GM21576 (cell line): ENCODE measurements at regions not wholly inside any gene's neighbourhood (a gene's known extent, or its start where the extent isn't known, plus 50 kb on each side); places are given as distances from the start of the nearest gene placed in this dataset.
"Not testable (repeated sequence)": the region's sequence is repeated elsewhere in the genome, so short reads cannot be mapped to it uniquely, and the experiment has no call there.

Source experiments
- ATAC-seq: cut with Tn5 transposase; IDR thresholded peaks from one replicate; pipeline ENCODE4 v1.9.1; 2021; ENCODE audit warnings: mild to moderate bottlenecking, moderate library complexity; ENCODE audit not compliant: unreplicated experiment

DNA sequence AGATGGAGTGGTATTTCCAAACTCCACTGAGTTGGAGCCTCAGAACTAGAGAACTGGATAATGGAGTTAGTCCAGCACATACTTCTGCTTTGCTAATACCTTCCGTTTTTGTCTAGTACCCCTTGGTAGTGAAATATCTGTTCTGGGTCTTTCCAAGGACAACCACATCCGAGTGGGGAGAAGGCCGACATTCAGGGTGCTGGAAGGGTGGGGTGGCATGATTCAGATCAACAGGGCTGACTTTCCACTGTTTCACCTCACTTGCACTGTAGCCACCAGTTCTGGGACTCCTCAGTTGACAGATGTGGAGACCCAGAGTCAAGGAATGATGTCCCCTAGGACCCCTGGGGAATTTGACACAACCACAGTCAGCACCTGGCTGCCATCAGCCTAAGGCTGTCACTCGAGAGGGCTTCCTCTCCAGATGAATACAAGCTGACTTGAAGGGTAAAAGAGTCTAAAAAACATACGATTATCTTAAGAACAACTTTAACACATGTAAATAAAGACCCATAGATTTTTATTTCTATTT lies 84.8 kb upstream of the HNF1B start:
- no peak for ATAC-seq

DNA sequence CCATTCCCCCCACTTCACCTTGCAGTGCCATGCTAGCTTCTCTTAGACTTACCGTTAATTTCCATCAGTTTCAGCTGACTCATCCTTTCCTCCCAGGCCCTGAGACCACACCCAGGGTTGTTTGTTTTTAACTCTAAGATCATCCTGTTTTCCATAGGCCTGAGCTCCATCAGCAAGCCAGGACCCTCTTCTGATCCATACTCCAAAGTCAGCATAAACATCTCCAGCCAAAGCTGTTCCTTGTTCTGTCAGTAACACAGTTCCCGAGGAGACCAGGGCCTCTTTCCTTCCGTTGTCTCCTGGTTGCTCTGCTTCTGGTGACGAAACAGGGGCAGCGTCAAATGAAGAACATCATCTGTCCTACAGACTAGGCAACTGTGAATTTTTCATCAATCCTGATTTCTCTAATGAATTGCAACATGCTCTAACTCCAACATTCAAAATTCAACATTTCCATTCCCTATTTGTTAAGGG lies 83.8 kb upstream of the HNF1B start:
- ATAC-seq, result no peak

DNA sequence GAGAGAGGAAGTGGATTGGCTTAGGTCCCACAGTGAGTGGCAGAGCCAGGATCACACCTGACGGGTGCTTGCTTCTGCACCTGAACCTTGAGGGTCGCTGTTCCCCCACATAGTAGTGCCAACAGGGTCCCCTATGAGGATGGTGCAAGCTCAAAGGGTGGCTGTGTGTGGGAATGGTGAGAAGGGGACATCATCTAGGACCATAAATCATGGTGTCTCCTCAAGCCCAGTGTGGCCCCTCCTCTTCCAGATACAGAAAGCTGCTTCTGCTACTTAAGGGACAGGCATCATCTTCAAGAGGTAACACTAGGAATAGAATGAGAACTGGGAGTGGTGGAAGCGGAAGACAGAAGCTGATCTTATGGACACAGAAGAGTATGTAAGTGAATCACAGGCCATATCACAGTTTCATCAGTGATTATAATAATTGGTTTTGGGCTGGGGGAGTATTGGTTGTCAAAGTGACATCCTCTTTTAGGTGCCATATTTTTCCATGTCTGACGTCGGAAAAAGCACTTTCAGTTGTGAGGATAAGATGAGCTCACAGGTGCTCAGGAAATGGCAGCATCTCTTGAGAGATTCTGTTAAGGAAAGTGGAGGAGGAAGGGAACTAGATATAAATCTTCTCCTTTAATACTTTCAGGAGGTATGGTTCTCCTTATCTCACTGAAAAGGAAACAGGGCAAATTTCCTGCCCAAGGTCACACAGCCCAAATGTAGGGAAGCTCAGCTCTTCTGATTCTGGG lies 83.2 kb upstream of the HNF1B start:
- ATAC-seq, result no peak

DNA sequence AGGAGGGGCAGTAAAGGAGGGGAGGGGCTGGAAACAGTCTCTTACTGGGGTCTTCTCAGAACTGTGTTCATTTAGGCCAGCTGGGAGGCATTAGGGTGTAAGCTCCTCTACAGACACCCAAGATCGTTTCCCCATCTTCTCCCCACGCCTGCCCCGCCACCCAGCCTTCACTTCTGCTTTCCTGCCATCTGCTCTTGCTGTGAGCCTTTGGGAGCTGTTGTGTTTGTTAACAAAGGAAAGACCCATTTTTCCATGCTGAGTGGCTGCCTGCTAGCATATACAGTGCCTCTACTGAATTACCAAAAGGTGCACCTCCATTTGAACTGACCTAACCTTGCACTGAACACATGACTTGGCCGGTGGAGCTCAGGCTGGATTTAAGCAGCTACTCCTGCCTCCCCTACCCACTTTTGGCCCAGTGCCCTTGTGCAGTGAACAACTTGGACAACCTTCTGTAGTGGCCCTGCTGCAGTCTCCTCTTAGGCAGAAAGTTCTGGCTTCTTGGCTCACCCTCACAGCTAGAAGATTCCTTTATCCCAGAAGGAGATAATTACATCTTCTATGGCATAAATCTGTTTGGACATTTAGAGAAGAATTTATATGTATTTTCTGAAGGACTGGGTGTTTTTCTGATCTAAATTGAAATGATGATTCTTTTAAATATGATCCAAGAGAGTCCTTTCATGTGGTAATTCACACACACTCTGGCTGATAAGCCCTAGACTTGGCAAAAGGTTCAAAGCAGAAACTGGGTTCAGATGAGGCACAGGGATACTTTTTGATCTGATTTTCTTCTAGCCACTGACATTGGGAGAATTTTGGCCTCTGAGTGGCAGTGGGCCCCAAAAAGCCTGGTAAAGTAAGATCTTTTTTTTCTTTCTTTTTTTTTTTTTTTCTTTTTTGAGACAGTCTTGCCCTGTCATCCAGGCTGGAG lies 81.9 kb upstream of the HNF1B start:
- ATAC-seq, result no peak

DNA sequence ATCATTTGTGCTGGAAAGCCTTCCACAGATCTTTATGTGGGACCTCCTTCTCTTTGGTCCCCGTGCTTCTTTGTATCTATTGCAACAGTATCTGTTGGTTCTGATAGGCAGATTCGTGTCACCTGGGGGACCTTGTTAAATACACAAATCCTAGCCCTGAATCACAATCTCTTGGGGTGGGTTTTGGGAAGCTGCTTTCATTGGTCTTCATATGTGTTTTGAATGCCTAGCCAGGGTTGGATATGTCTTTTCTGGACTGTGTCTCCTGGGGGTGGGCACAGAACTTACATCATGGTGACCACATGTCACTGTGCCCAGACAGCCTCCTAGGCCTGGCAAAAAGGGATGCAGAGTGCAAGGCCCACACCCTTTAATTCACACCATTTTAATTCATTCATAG lies 81.0 kb upstream of the HNF1B start:
- ATAC-seq, result no peak

DNA sequence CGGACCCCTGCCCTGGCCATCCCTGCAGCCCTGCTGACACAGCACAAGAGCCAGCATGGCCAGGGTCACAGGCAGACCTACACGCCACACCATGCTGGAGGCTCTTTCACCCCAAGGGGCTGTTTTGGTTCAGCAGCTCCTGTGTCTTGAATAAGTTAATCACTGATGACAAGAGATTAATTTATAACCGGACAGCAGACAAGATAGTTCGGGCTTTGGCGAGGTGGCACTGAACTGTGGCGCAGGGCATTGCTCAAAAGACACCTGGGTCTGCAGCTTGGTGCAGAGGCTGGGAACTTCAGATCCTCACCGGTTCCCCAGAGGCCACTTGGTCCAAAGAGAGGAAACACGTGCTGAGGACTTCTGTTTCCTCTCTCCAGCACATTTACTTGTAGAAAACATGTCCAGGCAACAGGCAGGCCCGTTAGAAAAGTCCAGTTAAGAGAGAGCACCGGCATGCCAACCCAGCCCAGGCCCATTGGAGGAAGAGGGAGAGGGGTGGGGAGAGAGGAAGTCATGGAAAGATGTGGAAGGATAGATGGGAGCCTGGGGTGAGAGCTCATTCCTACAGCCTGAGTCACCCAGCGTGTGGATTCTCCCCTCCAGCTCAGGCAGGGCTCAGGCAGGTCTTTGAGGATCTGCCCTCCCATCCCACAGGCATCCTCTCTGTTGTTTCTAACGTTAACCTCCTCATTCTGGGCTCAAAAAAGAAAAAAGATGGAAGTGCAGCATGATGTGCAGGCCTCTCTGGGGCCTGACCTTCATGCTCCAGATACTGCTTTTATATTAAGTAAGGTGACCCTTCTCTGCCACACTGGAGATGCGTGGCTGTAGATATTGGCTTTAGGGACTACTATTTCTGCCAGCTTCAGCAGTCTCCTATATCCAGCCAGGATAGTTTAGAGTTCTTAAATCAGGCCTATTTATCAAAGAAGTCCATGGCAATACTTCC lies 80.0 kb upstream of the HNF1B start:
- ATAC-seq, result no peak

DNA sequence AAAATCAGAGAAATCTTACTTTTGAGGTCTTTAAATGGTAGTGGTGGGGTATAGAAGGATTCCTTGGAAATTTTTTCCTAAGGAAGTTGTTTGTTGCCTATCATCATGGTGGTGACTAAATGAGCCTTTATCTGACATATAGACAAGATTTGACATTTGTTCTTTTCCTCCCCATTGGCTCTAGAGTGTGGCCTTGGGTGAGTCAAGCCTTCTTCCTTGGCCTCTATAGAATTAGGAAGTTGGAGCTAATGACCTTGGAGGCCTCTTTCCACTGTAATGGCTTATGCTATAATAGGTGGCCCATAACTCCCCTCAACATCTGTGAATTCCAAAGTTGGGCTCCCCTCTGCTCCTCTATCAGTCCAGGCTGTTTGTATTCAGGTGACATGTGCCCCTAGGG lies 79.1 kb upstream of the HNF1B start:
- no peak for ATAC-seq

DNA sequence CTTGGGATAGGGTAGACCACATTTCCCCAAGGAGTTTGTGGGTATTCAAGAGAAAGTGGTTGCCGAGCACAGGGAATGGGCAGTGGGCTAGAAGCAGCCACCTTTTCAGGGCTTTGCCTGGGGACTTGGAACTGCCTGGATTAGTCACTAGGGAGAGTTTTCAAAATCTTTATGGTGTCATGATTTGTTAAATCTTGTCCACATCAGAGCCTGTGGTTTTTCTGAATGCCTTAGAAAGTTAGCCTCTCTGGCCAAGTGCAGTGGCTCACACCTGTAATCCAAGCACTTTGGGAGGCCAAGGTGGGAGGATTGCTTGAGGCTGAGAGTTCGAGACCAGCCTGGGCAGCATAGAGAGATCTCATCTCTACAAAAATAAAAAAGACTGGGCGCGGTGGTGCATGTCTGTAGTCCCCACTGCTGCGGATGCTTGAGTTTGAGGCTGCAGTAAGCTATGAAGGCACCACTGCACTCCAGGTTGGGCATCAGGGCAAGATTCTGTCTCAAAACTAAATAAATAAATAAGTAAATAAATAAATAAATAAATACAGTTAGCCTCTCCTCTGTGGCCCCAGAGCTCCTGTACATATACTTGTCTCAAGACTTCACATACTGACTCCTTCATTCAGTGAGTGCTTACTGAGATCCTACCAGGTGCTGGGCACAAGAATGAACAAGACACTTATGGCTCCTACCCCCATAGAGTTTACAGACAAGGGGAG lies 76.3 kb upstream of the HNF1B start:
- ATAC-seq, result no peak

DNA sequence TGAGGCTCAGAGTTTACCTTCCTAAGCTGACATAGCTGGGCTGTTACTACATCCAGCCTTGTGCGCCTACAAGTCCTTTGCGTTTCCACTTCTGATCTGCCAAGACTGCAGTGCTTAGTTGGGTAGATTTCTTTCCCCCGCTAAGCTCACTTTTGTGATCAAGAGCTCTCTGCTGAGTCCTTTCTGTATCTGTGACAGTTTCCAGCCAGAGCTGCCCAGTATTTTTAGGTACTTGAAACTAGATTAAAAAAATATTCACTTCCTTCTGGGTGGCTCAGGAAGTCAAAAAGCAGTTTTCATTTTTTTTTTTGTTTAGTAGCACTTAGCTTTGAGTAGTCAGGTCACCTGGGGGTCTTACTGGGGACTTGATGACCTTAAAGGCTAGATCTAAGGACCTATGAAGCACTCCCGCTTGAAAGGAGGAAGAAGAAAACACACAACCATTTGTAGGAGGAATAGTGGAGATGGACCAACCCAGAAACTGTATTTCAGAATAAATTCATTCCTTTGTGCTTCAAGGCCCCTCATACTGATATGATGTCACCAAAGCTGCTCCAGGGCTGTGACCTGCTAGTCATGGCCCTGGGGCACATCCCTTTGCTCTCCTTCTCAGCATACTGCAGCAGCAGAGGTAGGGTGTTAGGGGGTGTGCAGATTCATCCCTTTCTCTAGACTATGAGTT lies 75.6 kb upstream of the HNF1B start:
- ATAC-seq, result peak; percentile 44

DNA sequence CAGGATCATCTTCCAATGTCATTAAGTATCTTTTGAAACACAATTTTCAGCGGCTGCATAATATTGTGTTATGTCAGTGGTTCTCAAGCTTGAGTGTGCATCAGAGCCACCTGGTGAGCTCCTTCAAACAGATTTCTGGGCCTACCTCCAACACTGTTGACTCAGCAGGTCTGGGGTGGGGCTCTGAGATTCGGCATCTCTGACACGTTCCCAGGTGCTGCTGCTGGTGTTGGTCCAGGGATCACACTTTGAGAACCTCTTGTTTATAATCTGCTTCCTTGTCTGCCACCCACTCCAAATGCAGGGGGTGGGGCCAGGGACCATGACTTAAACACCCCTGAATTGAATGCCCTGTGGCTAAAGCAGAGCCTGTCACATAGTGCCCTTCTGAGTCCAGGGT lies 73.8 kb upstream of the HNF1B start:
- no peak for ATAC-seq

DNA sequence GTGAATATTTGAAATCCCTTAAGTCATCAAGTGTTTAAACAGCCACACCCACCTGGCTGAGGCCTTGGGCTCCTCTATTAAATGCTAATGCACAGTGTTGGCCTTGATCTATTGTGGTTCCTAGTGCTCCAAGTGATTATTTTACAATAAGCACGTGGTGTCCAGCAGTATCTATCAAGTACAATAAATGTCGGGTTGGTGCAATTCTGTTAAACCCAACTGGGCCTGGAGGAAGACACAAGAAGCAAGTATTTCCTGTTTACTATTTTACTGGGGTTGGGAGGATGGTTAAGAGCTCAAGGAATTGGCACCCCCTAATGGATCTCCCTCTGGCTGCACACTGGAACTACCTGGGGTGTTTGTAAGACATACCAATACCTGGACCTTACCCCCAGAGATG lies 72.1 kb upstream of the HNF1B start:
- ATAC-seq, result no peak

DNA sequence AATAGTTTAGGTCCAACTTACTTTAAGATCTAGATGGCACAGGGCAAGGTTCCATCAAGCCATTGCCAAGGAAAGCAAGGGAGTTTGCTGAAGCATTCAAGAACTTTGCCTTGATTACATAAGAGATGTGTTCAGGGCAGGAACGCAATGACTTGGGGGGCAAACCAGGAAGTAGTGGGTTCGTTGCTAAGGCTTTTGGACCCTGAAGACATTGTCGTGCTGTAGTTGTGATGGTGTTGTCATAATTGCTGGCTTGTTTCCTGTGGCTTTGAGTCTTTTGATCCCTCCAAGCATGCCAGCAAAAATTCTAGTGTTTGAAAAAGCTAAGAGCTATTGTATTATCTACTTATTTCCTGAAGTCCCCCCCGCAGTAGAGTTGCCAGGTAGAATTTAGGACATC lies 70.7 kb upstream of the HNF1B start:
- no peak for ATAC-seq

DNA sequence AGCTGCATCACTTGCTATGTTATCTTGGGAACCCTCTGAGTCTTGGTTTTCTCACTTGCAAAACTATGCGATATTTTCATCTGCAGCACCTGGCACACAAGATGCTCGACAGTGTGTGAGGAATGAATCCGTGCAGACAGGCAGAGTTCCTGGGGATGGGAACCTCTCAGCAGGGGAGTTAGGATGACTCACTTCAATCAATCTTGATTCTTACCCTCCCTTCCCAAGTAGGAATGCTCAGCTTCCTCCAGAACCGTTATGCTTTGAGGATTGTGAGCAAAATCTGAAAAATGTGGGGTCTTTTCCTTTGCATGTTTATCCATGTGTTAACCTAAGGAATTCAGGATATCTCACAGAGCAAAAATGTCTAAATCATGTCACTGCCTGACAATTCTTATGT lies 68.9 kb upstream of the HNF1B start:
- no peak for ATAC-seq

DNA sequence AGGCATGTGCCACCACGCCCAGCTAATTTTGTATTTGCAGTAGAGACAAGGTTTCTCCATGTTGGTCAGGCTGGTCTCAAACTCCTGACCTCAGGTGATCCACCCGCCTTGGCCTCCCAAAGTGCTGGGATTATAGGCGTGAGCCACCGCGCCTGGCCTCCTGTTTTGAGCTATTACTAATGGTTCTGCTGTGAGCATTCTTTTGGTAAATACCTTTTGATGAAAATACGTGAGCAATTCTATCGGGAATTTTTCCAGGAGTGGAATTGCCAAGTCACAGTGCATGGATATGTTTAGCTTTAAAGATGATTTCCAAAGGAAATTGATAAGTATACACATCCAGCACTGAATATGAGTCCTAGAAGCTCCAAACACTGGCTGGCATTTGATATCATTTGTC lies 64.0 kb upstream of the HNF1B start:
- ATAC-seq, result not testable (repeated sequence)

DNA sequence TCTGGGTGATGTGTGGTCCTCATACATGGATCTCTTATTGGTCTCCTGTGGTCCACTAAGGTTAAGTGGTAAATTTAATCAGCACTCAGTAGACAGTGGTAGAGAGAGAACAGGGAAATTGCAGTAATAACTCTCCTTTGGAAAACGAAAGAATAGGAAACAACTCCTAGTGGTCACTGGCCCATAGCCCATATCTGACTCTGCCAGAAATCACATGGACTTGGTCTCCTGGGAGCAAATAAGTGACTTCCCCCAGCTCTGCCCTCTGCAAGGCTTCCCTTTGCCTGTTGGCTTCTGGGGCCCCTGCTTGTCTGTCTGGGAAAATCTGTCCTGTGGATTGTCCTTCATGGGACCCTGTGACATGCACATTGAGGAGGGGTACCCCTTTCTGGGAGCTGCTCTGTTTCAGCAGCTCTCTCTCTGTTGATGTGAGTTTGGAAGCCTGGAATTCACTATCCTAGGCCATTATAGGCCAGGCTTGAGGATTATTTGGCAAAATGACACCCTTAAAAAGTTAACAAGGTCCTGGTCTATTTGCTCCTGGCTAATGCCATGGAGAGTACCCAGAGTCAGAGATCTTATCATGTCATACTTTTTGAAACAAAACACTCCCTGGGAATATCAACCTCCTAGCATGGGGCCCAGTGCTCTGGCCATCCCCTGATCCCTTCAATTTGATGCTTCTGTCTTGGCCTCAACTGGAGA lies 58.0 kb upstream of the HNF1B start:
- ATAC-seq, result no peak

DNA sequence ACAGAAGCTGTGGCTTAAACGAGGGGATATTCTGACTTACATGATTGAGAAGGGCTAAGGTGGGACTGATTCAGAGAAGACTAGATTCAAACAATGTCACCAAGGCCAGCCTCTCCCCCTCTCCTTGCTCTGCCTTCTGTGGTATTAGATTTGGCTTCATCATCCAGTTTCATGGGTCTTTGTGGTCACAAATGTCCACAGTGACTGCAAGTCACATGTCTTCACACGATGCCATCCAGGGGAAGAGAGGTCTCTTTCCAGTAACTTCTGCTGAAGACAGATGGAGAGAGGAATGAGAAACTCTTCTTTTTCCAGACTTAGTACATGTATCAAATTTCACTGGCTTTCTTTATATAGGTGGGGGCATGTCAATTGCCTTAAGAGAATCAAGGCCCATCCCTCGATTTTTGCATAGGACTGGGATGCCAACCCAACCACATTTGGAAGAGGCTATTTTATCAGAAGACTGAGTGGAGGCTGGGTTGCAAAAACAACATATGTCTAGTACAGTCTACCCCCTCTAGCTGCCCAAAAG lies 57.3 kb upstream of the HNF1B start:
- ATAC-seq, result no peak

DNA sequence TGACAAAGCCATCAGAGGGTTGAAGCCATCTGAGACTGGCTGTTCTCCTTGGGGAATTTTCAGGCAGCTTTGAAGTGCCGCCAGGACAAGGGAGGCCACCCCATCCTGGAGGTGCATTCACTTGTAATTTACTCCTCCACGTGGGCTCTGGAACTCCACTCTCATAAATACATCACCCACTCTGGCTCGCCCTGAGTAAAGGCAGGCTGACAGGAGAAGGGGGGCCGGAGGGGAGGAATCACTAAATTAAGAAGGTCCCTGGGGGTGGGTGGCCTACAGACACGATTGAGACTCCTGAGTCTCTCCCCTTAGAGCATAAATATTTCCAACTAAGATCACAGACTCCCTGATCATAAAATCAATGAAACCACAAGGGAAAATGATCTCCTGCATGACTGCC lies 56.3 kb upstream of the HNF1B start:
- ATAC-seq, result no peak

DNA sequence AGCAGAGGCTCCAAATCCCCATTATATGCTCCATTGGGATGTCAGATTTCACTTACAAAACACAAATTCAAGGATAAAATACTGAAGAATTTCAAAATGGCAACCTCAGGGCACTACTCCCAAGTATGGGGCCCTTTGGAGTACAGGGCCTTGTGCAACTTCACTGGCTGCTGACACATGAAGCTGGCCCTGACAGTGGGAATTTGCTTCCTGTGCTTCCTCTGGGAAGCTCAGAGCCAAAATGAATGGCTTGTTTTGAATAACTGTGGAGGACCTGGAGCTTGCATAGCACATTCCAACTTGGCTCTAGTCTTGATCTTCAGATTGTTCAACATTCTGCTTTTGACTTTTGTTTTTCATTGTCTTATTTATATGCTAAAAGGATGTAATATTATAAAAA lies 52.3 kb upstream of the HNF1B start:
- ATAC-seq, result no peak

DNA sequence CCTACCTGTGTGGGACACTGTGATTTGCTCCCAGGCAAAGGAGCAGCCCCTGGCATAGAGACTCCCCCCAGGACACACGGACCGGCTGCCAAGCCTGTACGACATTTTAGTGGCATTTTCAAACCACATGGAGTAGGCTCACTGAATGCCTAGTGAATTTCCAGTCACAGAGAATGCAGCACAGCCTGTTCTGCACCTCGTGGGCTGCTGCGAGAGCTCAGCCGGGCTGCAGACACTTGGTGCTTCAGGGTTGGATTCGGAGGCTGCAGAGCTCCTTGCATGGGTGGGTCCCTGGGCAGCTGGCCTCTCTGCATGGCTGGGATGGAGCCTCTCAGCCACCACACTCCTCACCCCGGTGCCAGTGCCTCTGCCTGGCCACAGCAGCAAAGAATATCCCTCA lies 51.2 kb upstream of the HNF1B start:
- no peak for ATAC-seq
